Endometrial microvascular endothelial cells (primary cell): ENCODE measurements at regions not wholly inside any gene's neighbourhood (a gene's known extent, or its start where the extent isn't known, plus 50 kb on each side); places are given as distances from the start of the nearest gene placed in this dataset.

Experiments used
- in situ Hi-C: cut with HindIII; loops from 2 replicates; pipeline ENCODE4 v1.10.0; 2017; ENCODE audit warnings: low sequenced_read_pairs, low pct_unique_long_range_greater_than_20kb; ENCODE audit errors: inconsistent ontology term

- in situ Hi-C loops, result no loop called here
Observed at GRCh38 chr17:68134731-68135130, 99.2 kb downstream of the KPNA2 start.

- in situ Hi-C loops, result no loop called here
Observed at GRCh38 chr17:68135141-68135887, 99.8 kb downstream of the KPNA2 start.

GRCh38 chr17:68141050-68141449 is 105.5 kb downstream of the KPNA2 start:
- in situ Hi-C loops, result no loop called here

DNA sequence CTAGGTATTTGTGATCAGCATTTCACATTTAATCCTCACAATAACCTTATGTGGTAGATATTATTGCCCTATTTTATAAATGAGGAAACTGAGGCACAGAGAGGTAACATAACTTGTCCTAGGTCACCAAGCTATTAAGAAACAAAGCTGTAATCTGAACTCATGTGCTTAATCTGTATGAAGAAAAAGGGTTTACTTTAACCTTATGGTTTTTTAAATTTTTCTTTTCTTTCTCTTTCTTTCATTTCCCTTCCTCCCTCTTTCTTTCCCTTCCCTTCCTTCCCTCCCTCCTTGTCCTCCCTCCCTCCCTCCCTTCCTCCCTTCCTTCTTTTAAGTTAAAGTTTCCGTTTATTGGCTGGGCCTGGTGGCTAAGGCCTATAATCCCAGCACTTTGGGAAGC is 105.2 kb upstream of the AMZ2 start:
- in situ Hi-C loops, result no loop called here

DNA sequence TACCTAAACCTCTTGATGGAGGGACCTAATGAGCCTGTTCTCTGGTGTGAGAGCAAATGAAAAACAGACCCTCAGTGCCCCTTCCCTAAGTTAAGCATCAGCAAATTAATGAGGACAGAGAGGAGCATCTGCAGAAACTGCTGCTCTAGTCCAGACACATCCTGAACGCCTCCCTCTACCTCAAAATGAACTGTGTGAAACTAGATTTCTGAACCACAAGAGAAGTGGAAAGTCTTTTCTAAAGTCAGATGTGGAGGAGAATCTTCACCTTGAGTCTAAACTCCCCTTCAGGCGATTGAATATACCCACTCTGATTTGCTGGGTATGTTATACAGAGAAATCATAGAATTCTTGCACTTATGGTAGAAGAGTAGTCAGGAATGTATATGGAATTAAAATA is 104.4 kb upstream of the AMZ2 start:
- in situ Hi-C loops, result no loop called here

GRCh38 chr17:68145088-68145487 is 102.8 kb upstream of the AMZ2 start:
- in situ Hi-C loops, result no loop called here

DNA sequence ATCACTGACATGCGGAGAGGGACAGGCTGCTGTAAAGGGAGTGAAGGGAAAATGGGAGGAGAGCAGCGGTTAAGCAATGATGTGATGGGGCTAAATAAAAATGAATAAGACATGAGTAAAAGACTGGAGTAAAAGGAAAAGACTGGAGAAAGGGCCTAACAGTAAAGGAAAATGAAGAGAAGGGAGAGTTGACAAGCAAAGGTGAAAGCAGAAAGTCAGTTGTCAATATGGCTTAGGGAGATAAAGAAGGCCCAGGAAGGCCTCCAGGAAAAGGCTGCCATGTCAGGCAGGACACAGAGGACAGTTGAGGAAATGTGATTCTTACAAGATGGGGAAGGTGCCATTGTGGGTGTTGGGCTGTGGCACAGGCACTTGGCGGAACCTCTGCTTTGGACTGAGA is 98.9 kb upstream of the AMZ2 start:
- in situ Hi-C loops, result no loop called here

GRCh38 chr17:68152161-68152571 is 95.7 kb upstream of the AMZ2 start:
- in situ Hi-C loops, result loop anchor here (25.0 kb wide), 1 partner anchor 585 kb away; no protein-coding TSS in a partner anchor

DNA sequence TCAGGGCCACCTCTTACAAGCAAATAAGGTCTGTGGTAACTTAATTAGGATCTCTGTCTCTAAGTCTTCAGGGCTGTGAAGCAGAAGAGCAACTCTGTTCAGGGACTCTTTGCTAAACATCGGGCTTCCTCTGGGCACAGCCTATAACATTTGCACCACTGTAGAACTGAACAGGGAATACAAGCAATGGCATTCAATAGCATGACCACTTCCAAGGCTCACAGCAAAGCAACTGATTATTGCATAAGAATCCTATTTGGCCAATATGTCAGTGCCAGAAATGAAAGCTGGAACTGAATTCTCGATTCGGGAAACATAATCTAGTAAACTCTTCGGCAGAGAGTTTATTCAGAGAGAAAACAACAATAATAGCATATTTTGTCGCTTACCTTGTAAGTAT is 92.2 kb upstream of the AMZ2 start:
- in situ Hi-C loops, result loop anchor here (25.0 kb wide), 1 partner anchor 582 kb away; no protein-coding TSS in a partner anchor

- in situ Hi-C loops, result loop anchor here (25.0 kb wide), 1 partner anchor 575 kb away; no protein-coding TSS in a partner anchor
Observed at GRCh38 chr17:68161644-68162428, 86.0 kb upstream of the AMZ2 start.

- in situ Hi-C loops, result loop anchor here (25.0 kb wide), 1 partner anchor 569 kb away; no protein-coding TSS in a partner anchor
Observed at GRCh38 chr17:68168273-68169164, 79.3 kb upstream of the AMZ2 start.

DNA sequence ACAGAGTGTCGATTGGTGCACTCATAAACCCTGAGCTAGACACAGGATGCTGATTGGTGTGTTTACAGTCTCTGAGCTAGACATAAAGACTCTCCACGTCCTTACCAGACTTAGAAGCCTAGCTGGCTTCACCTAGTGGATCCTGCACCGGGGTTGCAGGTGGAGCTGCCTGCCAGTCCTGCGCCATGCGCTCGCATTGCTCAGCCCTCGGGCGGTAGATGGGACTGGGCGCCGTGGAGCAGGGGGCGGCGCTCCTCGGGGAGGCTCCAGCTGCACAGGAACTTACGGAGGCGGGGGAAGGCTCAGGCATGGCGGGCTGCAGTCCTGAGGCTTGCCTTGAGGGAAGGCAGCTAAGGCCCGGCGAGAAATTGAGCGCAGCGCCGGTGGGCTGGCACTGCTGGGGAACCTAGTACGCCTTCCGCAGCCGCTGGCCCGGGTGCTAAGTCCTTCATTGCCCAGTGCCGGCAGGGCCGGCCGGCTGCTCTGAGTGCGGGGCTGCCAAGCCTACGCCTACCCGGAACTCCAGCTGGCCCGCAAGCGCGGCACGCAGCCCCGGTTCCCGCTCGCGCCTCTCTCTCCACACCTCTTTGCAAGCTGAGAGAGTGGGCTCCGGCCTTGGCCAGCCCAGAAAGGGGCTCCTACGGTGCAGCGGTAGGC is 78.5 kb upstream of the AMZ2 start:
- in situ Hi-C loops, result loop anchor here (25.0 kb wide), 1 partner anchor 568 kb away; no protein-coding TSS in a partner anchor

DNA sequence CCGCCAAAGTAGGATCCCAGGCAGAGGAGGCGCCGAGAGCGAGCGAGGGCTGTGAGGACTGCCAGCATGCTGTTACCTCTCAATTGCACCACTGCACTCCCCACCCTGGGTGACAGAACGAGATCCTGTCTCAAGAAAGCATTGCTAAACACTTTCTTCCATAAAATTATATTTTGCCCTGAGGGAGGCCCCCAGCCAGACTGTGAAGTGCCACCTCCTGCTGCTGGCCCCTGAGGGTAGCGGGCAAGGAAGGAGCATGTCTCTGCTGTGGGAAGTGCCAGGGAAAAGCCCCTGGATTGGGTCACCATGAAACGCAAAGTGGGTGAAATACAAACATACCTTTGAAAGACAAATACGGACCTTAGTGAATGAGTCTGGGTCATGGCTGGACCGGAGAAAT is 78.0 kb upstream of the AMZ2 start:
- in situ Hi-C loops, result loop anchor here (25.0 kb wide), 1 partner anchor 567 kb away; no protein-coding TSS in a partner anchor

- in situ Hi-C loops, result loop anchor here (25.0 kb wide), 1 partner anchor 567 kb away; no protein-coding TSS in a partner anchor
Observed at GRCh38 chr17:68170246-68170645, 77.6 kb upstream of the AMZ2 start.

DNA sequence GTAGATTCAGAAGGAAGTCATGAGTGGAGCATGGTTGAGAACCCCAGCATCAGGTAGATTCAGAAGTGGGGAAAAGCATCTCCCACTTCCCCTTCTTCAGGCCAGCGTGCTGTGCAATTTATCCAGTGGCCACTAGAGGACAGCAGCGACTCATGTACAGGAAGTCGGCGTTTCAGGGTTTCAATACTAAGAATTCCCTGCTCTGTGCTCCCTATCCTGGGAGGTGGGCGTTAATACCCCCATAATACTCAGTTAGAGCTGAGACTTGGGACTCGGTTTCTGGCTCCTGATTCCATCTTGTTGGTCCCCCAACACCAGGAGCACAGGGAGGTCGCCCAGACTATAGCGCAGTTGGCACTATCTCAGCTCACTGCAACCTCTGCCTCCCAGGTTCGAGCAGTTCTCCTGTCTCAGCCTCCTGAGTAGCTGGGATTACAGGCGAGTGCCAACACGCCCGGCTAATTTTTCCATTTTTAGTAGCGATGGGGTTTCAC is 75.3 kb upstream of the AMZ2 start:
- in situ Hi-C loops, result loop anchor here (25.0 kb wide), 1 partner anchor 565 kb away; no protein-coding TSS in a partner anchor

DNA sequence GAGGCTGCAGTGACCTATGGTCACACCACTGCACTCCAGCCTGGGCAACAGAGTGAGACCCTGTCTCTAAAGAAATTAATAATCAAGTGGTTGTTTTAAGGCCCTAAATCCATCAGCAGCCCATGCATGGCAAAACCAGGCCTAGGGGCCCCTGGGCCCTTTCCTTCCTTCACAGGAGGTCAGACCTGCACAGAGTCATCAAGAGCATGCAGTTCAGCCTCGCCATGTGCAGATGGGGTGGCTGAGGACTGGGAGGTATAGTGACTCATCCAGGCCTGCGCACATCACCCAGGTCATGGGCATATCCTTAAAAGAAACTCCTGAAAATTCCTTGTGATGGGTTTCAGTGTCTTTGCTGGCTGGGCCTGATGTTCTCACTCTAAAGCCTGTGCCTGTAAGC is 72.4 kb upstream of the AMZ2 start:
- in situ Hi-C loops, result no loop called here

- in situ Hi-C loops, result no loop called here
Observed at GRCh38 chr17:68175905-68176304, 71.9 kb upstream of the AMZ2 start.

- in situ Hi-C loops, result no loop called here
Observed at GRCh38 chr17:68176718-68177117, 71.1 kb upstream of the AMZ2 start.
